ENCODE measurements at regions not wholly inside any gene's neighbourhood (a gene's known extent, or its start where the extent isn't known, plus 50 kb on each side); places are given as distances from the start of the nearest gene placed in this dataset.

DNA sequence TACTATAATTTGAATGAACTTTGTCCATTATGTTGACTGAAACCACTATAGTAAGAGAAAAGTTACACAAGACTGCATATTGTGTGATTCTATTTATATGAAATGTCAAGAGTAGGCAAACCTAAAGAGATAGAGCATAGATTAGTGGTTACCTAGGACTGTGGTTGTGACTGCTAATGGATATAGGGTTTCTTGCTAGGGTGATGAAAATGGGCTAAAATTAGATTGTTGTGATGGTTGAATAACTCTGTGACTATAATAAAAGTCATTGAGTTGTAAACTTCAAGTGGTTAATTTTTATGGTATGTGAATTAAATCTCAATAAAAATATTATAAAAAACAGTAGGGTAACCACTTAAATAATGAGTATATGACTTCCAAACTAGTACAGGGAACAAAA lies 142.9 kb upstream of the AHR start (continued):
- peak; percentile 73; the same call in 1 of the 2 replicates for TF ChIP-seq MTA2 (IDR thresholded peaks at IDR 0.05; ENCODE audit: low read depth)

DNA sequence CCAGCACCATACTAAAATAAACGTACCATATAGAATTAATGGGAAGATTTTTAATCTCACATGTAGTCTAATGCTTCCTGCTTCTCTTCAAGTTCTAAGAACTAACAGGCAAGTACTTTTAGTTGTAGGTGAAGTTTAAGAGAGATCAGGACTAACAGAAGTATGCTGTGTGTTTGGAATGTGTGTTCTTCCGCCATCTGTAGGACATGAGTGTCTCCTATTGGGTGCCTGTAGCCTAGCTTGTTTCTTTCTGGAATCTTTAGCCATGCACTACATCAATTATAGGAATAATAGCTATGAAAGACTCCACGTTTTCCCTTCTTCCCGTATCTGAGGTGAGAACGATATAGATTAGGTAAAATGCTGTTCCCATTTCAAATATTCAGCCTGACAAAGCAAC lies 140.2 kb upstream of the AHR start:
- no peak for FAIRE-seq
- TF ChIP-seq POLR2AphosphoS2 (IDR thresholded peaks at IDR 0.05; ENCODE audit: low read depth, low read length) (no peak), NR2C1 (IDR thresholded peaks at IDR 0.05) (no peak)
- TF ChIP-seq, protein P1, sequence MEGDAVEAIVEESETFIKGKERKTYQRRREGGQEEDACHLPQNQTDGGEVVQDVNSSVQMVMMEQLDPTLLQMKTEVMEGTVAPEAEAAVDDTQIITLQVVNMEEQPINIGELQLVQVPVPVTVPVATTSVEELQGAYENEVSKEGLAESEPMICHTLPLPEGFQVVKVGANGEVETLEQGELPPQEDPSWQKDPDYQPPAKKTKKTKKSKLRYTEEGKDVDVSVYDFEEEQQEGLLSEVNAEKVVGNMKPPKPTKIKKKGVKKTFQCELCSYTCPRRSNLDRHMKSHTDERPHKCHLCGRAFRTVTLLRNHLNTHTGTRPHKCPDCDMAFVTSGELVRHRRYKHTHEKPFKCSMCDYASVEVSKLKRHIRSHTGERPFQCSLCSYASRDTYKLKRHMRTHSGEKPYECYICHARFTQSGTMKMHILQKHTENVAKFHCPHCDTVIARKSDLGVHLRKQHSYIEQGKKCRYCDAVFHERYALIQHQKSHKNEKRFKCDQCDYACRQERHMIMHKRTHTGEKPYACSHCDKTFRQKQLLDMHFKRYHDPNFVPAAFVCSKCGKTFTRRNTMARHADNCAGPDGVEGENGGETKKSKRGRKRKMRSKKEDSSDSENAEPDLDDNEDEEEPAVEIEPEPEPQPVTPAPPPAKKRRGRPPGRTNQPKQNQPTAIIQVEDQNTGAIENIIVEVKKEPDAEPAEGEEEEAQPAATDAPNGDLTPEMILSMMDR (IDR thresholded peaks at IDR 0.05 in 2 of 3, conservative IDR thresholded peaks at IDR 0.05 in 1 of 3; ENCODE audit: control insufficient read depth in 2 of 3, extremely low read depth in 1 of 3, insufficient read depth in 1 of 3, low read depth in 3 of 3, low read length in 3 of 3): peak in 1 of 3 experiments; percentile 11; a peak in 1 of 6 replicates
- no peak overlapping the region for H3K9ac ChIP-seq (ENCODE audit: control insufficient read depth, insufficient read depth, low read length)
- no peak overlapping the region for H2AFZ ChIP-seq (ENCODE audit: control insufficient read depth, low read depth, low read length)
- no TSS peak for BruUV-seq (replicated peaks)
- 76% methylated on average over 5 of the region's 5 CpGs for WGBS (ENCODE audit: insufficient coverage, insufficient replicate concordance, low lambda C conversion rate, missing lambda C conversion rate)
- H4K20me1 ChIP-seq (ENCODE audit: control insufficient read depth, insufficient read depth): no peaks in the 10 kb centered on the region
- ChIA-PET RAD21 (ENCODE audit: unreplicated experiment) (interaction anchor here (1.5 to 2.5 kb wide), 4 partner anchors 23 to 143 kb away, joined by 4 to 17 read pairs (median 8); no protein-coding TSS in a partner anchor), SMC1A (ENCODE audit: uncharacterized antibody, unreplicated experiment) (interaction anchor here (0.9 to 2.7 kb wide), 2 partner anchors 14 to 144 kb away, joined by 3 to 9 read pairs; no protein-coding TSS in a partner anchor), CTCF (interaction anchor here (1.2 kb wide), 1 partner anchor 175 kb away, joined by 4 read pairs; no protein-coding TSS in a partner anchor), POLR2A (interaction anchor here (0.6 kb wide), 1 partner anchor 29 kb away, joined by 6 read pairs; no protein-coding TSS in a partner anchor)
- intact Hi-C loops (cut with micrococcal nuclease; ENCODE audit: unreplicated experiment): loop anchor here (2.0 to 10.0 kb wide), 7 partner anchors 27 to 337 kb away; partner anchors contain the start of gene AHR
- H3K4me1 ChIP-seq (ENCODE audit: control insufficient read depth, insufficient read depth, low read length): peaks cover 17% of the 10 kb centered on the region
- no peak for ATAC-seq
- DNase-seq (ENCODE audit: low read depth, low spot score): no peak
- H3K4me2 ChIP-seq (ENCODE audit: control insufficient read depth, insufficient read depth): no peak overlapping the region
- in situ Hi-C loops (cut with MboI): no loop called here
- no peaks in the 10 kb centered on the region for H3K27me3 ChIP-seq (replicated peaks in 1 of 2; ENCODE audit: control insufficient read depth in 2 of 2, insufficient read depth in 2 of 2, low read length in 1 of 2)
- no peaks in the 10 kb centered on the region; the same call in 1 of the 3 replicates for H3K9me3 ChIP-seq (replicated peaks; ENCODE audit: control insufficient read depth, insufficient read depth, low read length)
- no peak overlapping the region for H3K27ac ChIP-seq (ENCODE audit: control insufficient read depth, insufficient read depth)
- no peak overlapping the region for H3K4me3 ChIP-seq
- H3K36me3 ChIP-seq (ENCODE audit: control insufficient read depth in 2 of 2, insufficient read depth in 2 of 2, low read length in 1 of 2): no peaks in the 10 kb centered on the region
- H3K79me2 ChIP-seq (ENCODE audit: control insufficient read depth, insufficient read depth, low read length): no peaks in the 10 kb centered on the region
